Neuronal stem cell (in vitro differentiated cells): ENCODE measurements at regions not wholly inside any gene's neighbourhood (a gene's known extent, or its start where the extent isn't known, plus 50 kb on each side); places are given as distances from the start of the nearest gene placed in this dataset.

Experiments used
- DNase-seq: peaks from one replicate; pipeline ENCODE4 v3.0.0-alpha.2; 2013; ENCODE audit warnings: low spot score
- H2AFZ ChIP-seq: one replicate; pipeline ENCODE4 v1.6.1; 2013; ENCODE audit warnings: mild to moderate bottlenecking, low read length, inconsistent platforms
- H2AK5ac ChIP-seq: 2 replicates; pipeline ENCODE4 v1.6.1; 2013; ENCODE audit warnings: low read depth, mild to moderate bottlenecking, inconsistent platforms, low read length, moderate library complexity, mixed read lengths
- H2BK120ac ChIP-seq: 2 replicates; pipeline ENCODE4 v1.6.1; 2013; ENCODE audit warnings: low read depth, mild to moderate bottlenecking, inconsistent platforms, low read length, moderate library complexity, mixed read lengths
- H2BK12ac ChIP-seq: one replicate; pipeline ENCODE4 v1.6.1; 2013; ENCODE audit warnings: low read length, inconsistent platforms
- H2BK15ac ChIP-seq: 2 replicates; pipeline ENCODE4 v1.6.1; 2013; ENCODE audit warnings: mild to moderate bottlenecking, low read length, inconsistent platforms, mixed read lengths
- H2BK5ac ChIP-seq: one replicate; pipeline ENCODE4 v1.6.1; 2013; ENCODE audit warnings: inconsistent platforms, mild to moderate bottlenecking, low read length, moderate library complexity
- H3K14ac ChIP-seq: one replicate; pipeline ENCODE4 v1.6.1; 2013; ENCODE audit warnings: low read length, inconsistent platforms
- H3K18ac ChIP-seq: 2 replicates; pipeline ENCODE4 v1.6.1; 2013; ENCODE audit warnings: low read length, inconsistent platforms
- H3K23ac ChIP-seq: 2 replicates; pipeline ENCODE4 v1.6.1; 2013; ENCODE audit warnings: low read depth, mild to moderate bottlenecking, mixed read lengths, low read length, inconsistent platforms; ENCODE audit not compliant: poor library complexity
- H3K27ac ChIP-seq: replicated peaks from 3 replicates; pipeline ENCODE4 v1.5.1; 2013; ENCODE audit warnings: low read length, inconsistent platforms
- H3K27me3 ChIP-seq, 3 experiments: 2 replicates each; pipeline ENCODE4 v1.6.1; 2013; ENCODE audit warnings: low read length in 3 of 3, mild to moderate bottlenecking in 2 of 3, inconsistent platforms in 1 of 3, low read depth in 1 of 3, mixed read lengths in 1 of 3, moderate library complexity in 1 of 3; ENCODE audit not compliant: control insufficient read depth in 3 of 3, insufficient read depth in 3 of 3
- H3K36me3 ChIP-seq, 2 donors: replicated peaks in 1 of 2; 2 replicates each; pipeline ENCODE4 v1.6.1; 2013; ENCODE audit warnings: low read length in 2 of 2; ENCODE audit not compliant: control insufficient read depth in 2 of 2, insufficient read depth in 2 of 2
- H3K4ac ChIP-seq: 2 replicates; pipeline ENCODE4 v1.6.1; 2013; ENCODE audit warnings: inconsistent platforms, mild to moderate bottlenecking, low read length, moderate library complexity
- H3K4me1 ChIP-seq, 2 donors: 1 replicate in 1 of 2; 2 replicates in 1 of 2; pipeline ENCODE4 v1.6.1; 2013; ENCODE audit warnings: low read length in 2 of 2, low read depth in 1 of 2; ENCODE audit not compliant: control insufficient read depth in 2 of 2, insufficient read depth in 1 of 2
- H3K4me2 ChIP-seq: one replicate; pipeline ENCODE4 v1.6.1; 2013; ENCODE audit warnings: mild to moderate bottlenecking, low read length, inconsistent platforms; ENCODE audit not compliant: insufficient read depth, poor library complexity, severe bottlenecking
- H3K4me3 ChIP-seq, 2 donors: 2 replicates each; pipeline ENCODE4 v1.5.1; 2013; ENCODE audit warnings: low read length in 2 of 2, mild to moderate bottlenecking in 2 of 2, inconsistent platforms in 1 of 2, moderate library complexity in 1 of 2
- H3K79me1 ChIP-seq: one replicate; pipeline ENCODE4 v1.6.1; 2013; ENCODE audit warnings: low read depth, mild to moderate bottlenecking, inconsistent platforms, low read length, moderate library complexity
- H3K9ac ChIP-seq: one replicate; pipeline ENCODE4 v1.6.1; 2013; ENCODE audit warnings: mild to moderate bottlenecking, low read depth, low read length, inconsistent platforms; ENCODE audit not compliant: poor library complexity
- H3K9me3 ChIP-seq, 2 donors: replicated peaks in 1 of 2; 2 replicates each; pipeline versions ENCODE3 to v1.6.1; 2013; ENCODE audit warnings: low read length in 2 of 2, mild to moderate bottlenecking in 2 of 2, inconsistent platforms in 1 of 2, low read depth in 1 of 2, mixed read lengths in 1 of 2, moderate library complexity in 1 of 2; ENCODE audit not compliant: control insufficient read depth in 2 of 2, insufficient read depth in 1 of 2
- H4K8ac ChIP-seq: one replicate; pipeline ENCODE4 v1.6.1; 2013; ENCODE audit warnings: low read depth, mild to moderate bottlenecking, inconsistent platforms, low read length, moderate library complexity
- H4K91ac ChIP-seq: one replicate; pipeline ENCODE4 v1.6.1; 2013; ENCODE audit warnings: low read length, low read depth, mild to moderate bottlenecking, inconsistent platforms; ENCODE audit not compliant: poor library complexity
- WGBS, 2 donors: extraction: QIAGEN DNeasy Blood & Tissue Kit; methylation state at CpG; one replicate each; pipeline ENCODE4 v1.1.7; 2013; ENCODE audit warnings: missing lambda C conversion rate in 2 of 2, mixed read lengths in 1 of 2; ENCODE audit not compliant: insufficient read length in 2 of 2, insufficient replicate concordance in 1 of 2; ENCODE audit errors: extremely low coverage in 2 of 2; 5-methylcytosine and 5-hydroxymethylcytosine counted together

DNA sequence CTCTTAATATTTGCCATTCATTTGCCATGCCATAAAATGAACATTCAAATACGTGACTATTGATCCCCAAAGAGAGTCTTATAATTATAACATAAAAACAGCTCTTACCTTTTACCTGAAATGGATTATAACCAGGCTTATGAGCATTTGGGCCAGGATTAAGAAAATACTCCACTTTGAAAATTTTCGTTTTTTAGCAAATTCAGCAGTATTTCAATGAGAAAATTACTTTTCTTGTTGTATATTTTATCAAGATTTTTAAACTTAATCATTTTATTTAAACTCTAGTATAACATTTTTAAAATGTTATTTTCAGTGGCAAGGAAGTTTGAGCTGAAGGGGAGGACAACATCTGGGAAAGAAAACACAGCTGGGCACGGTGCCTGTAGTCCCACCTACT is 59.0 kb upstream of the RAPGEF2 start:
- Histone ChIP-seq H2BK12ac (no peak overlapping the region), H3K27ac (no peak overlapping the region), H3K9ac (no peak overlapping the region), H3K9me3 (no peaks in the 10 kb centered on the region), H2AK5ac (no peak overlapping the region), H2BK120ac (no peak overlapping the region), H2AFZ (no peak overlapping the region), H2BK5ac (no peak overlapping the region), H4K8ac (no peak overlapping the region), H3K23ac (no peak overlapping the region), H3K4ac (no peak overlapping the region), H2BK15ac (no peak overlapping the region), H3K4me2 (no peak overlapping the region), H3K4me3 (no peak overlapping the region), H3K27me3 (no peaks in the 10 kb centered on the region), H3K79me1 (no peaks in the 10 kb centered on the region), H3K36me3 (no peaks in the 10 kb centered on the region), H3K14ac (no peak overlapping the region), H3K18ac (no peak overlapping the region), H4K91ac (no peak overlapping the region), H3K4me1 (peaks cover 8 to 22% of the 10 kb centered on the region in 2 donors)
- no CpG with 5 or more reads among the region's 3 CpGs for WGBS, 2 donors
- DNase-seq = no peak

- Histone ChIP-seq H3K18ac (no peak overlapping the region), H3K79me1 (no peaks in the 10 kb centered on the region), H2BK12ac (no peak overlapping the region), H3K27ac (no peak overlapping the region), H3K4ac (no peak overlapping the region), H3K14ac (no peak overlapping the region), H4K8ac (no peak overlapping the region), H2AK5ac (no peak overlapping the region), H3K36me3 (no peaks in the 10 kb centered on the region), H3K4me1 (peaks cover 5 to 17% of the 10 kb centered on the region in 2 donors), H4K91ac (no peak overlapping the region), H3K9ac (no peak overlapping the region), H3K23ac (no peak overlapping the region), H2BK5ac (no peak overlapping the region), H2BK120ac (no peak overlapping the region), H2AFZ (peak overlapping the region; percentile 16), H3K4me2 (no peak overlapping the region), H2BK15ac (no peak overlapping the region), H3K9me3 (no peaks in the 10 kb centered on the region), H3K27me3 (no peaks in the 10 kb centered on the region), H3K4me3 (no peak overlapping the region)
- DNase-seq = no peak
Observed at GRCh38 chr4:159045321-159045720, 57.6 kb upstream of the RAPGEF2 start.

DNA sequence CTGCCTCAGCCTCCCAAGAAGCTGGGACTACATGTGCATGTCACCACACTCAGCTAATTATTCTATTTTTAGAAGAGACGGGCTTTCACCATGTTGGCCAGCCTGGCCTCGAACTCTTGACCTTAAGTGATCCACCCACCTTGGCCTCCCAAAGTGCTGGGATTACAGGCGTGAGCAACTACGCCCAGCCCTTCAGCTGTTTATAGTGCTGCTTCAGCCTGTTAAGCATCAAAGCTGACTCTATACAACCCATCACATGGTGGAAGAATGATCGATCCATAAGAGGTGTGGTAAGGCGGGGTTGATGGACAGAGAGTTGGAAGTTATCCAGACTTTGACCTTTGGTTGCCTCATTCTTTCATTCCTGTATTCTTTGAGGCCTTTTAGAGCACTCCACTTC is 56.2 kb upstream of the RAPGEF2 start:
- H2AFZ ChIP-seq = no peak overlapping the region
- no peaks in the 10 kb centered on the region for H3K79me1 ChIP-seq
- H3K9ac ChIP-seq = no peak overlapping the region
- peaks cover 12 to 17% of the 10 kb centered on the region in 2 donors for H3K4me1 ChIP-seq
- no peak overlapping the region for H3K18ac ChIP-seq
- no peak overlapping the region for H2BK15ac ChIP-seq
- no peaks in the 10 kb centered on the region for H3K27me3 ChIP-seq
- H3K4ac ChIP-seq = no peak overlapping the region
- H3K4me2 ChIP-seq = no peak overlapping the region
- no peak overlapping the region for H2BK120ac ChIP-seq
- H4K8ac ChIP-seq = no peak overlapping the region
- H3K4me3 ChIP-seq = no peak overlapping the region
- no peaks in the 10 kb centered on the region for H3K9me3 ChIP-seq
- no peak overlapping the region for H4K91ac ChIP-seq
- no CpG with 5 or more reads among the region's 6 CpGs for WGBS, 2 donors
- no peak overlapping the region for H2BK5ac ChIP-seq
- H2AK5ac ChIP-seq = no peak overlapping the region
- H3K14ac ChIP-seq = no peak overlapping the region
- H3K27ac ChIP-seq = no peak overlapping the region
- H3K23ac ChIP-seq = no peak overlapping the region
- H3K36me3 ChIP-seq = no peaks in the 10 kb centered on the region
- DNase-seq = no peak
- no peak overlapping the region for H2BK12ac ChIP-seq

DNA sequence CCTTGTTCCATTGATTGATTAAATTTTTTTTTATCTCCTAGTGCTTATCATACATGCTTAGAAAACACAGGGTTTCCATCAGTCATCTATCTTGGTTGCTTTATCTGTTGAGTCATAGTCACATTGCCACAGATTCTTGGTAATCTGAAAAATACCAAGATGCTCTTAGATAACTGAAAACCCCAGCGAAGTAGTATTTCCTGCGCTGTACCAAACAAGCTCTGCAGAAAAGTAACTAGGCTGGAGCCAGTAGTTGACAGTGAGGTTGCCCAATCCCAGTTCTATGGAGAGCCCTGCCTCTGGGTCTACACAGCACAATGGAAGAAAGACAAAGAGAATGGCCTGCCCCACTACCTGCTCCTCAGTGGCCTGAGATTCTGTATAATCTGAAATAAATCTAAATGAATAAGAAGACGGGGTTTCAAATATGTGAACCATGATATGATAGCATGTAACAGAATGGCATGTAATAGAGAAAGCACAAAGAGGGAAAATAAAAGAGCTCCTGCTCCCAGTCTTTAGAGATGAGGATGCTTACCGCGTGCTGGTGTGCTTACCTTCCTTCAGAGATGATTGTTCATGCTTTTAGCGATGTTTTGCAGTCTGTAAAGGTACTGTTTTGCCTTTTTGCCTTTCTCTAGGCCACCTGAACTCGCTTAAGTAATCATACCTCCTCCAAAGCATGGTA is 55.3 kb upstream of the RAPGEF2 start:
- H3K23ac ChIP-seq = no peak overlapping the region
- no peak overlapping the region for H3K4me3 ChIP-seq
- H3K4me2 ChIP-seq = no peak overlapping the region
- no peak overlapping the region for H2BK5ac ChIP-seq
- no peak overlapping the region for H4K8ac ChIP-seq
- no peak overlapping the region for H2BK12ac ChIP-seq
- peak overlapping the region; percentile 79 for H2AFZ ChIP-seq
- H3K79me1 ChIP-seq = no peaks in the 10 kb centered on the region
- no peak overlapping the region for H3K27ac ChIP-seq
- no peak overlapping the region for H3K9ac ChIP-seq
- no peak overlapping the region for H3K14ac ChIP-seq
- H3K4ac ChIP-seq = no peak overlapping the region
- H3K4me1 ChIP-seq = peaks cover 18% of the 10 kb centered on the region in 2 donors
- no CpG with 5 or more reads among the region's 7 CpGs for WGBS, 2 donors
- no peak overlapping the region for H4K91ac ChIP-seq
- no peak overlapping the region for H2AK5ac ChIP-seq
- no peaks in the 10 kb centered on the region for H3K9me3 ChIP-seq
- H2BK15ac ChIP-seq = no peak overlapping the region
- H3K27me3 ChIP-seq = no peaks in the 10 kb centered on the region
- DNase-seq = no peak
- H2BK120ac ChIP-seq = no peak overlapping the region
- H3K36me3 ChIP-seq = no peaks in the 10 kb centered on the region
- H3K18ac ChIP-seq = no peak overlapping the region
